ENCODE measurements at regions not wholly inside any gene's neighbourhood (a gene's known extent, or its start where the extent isn't known, plus 50 kb on each side); places are given as distances from the start of the nearest gene placed in this dataset.

- CTCF ChIA-PET = interaction anchor here (0.6 kb wide), 1 partner anchor 10 kb away, joined by 3 read pairs; no protein-coding TSS in a partner anchor
Observed at GRCh38 chr4:62262676-62263075, 1062.5 kb downstream of the ADGRL3 start.

GRCh38 chr4:62260254-62260653 is 1060.1 kb downstream of the ADGRL3 start:
- H3K36me3 Mint-ChIP-seq (ENCODE audit: low read depth) = no peaks in the 10 kb centered on the region
- no peak for ATAC-seq
- H3K27me3 Mint-ChIP-seq = no peaks in the 10 kb centered on the region
- peaks cover 11% of the 10 kb centered on the region for H3K9me3 Mint-ChIP-seq (ENCODE audit: low read depth)
- ChIA-PET POLR2A (no interaction called here), CTCF (no interaction called here)
- no peak overlapping the region for H3K27ac Mint-ChIP-seq
- DNase-seq = no peak
- H3K4me3 Mint-ChIP-seq = no peak overlapping the region
- H3K4me1 Mint-ChIP-seq = no peaks in the 10 kb centered on the region
- intact Hi-C loops (cut with DNase I, micrococcal nuclease) = no loop called here

More at GRCh38 chr4:62262676-62263075, 1062.5 kb downstream of the ADGRL3 start:
- Mint-ChIP-seq H3K27ac (no peak overlapping the region), H3K27me3 (no peaks in the 10 kb centered on the region), H3K9me3 (ENCODE audit: low read depth) (peaks cover 6% of the 10 kb centered on the region), H3K4me1 (no peaks in the 10 kb centered on the region), H3K4me3 (no peak overlapping the region), H3K36me3 (ENCODE audit: low read depth) (no peaks in the 10 kb centered on the region)
- POLR2A ChIA-PET = interaction anchor here (0.8 kb wide), 1 partner anchor 11 kb away, joined by 7 read pairs; no protein-coding TSS in a partner anchor
- intact Hi-C loops (cut with DNase I, micrococcal nuclease) = no loop called here
- ATAC-seq = no peak
- no peak for DNase-seq

- Mint-ChIP-seq H3K27me3 (no peaks in the 10 kb centered on the region), H3K4me1 (no peaks in the 10 kb centered on the region), H3K36me3 (ENCODE audit: low read depth) (no peaks in the 10 kb centered on the region), H3K9me3 (ENCODE audit: low read depth) (peaks cover 11% of the 10 kb centered on the region), H3K4me3 (no peak overlapping the region), H3K27ac (no peak overlapping the region)
- DNase-seq = no peak
- CTCF ChIA-PET = no interaction called here
- intact Hi-C loops (cut with DNase I, micrococcal nuclease) = no loop called here
- ATAC-seq = no peak
- POLR2A ChIA-PET = no interaction called here
Observed at GRCh38 chr4:62256479-62256878, 1056.4 kb downstream of the ADGRL3 start.

- ChIA-PET POLR2A (no interaction called here), CTCF (interaction anchor here (0.6 kb wide), 1 partner anchor 10 kb away, joined by 3 read pairs; no protein-coding TSS in a partner anchor)
- Mint-ChIP-seq H3K27me3 (no peaks in the 10 kb centered on the region), H3K4me3 (no peak overlapping the region), H3K9me3 (ENCODE audit: low read depth) (peaks cover 9% of the 10 kb centered on the region), H3K4me1 (no peaks in the 10 kb centered on the region), H3K36me3 (ENCODE audit: low read depth) (no peaks in the 10 kb centered on the region), H3K27ac (no peak overlapping the region)
- intact Hi-C loops (cut with DNase I, micrococcal nuclease) = no loop called here
- ATAC-seq (no peak), DNase-seq (no peak)
Observed at GRCh38 chr4:62252728-62253127, 1052.6 kb downstream of the ADGRL3 start.

- ChIA-PET CTCF (no interaction called here), POLR2A (no interaction called here)
- Mint-ChIP-seq H3K27ac (no peak overlapping the region), H3K4me3 (no peak overlapping the region), H3K4me1 (no peaks in the 10 kb centered on the region), H3K27me3 (no peaks in the 10 kb centered on the region), H3K9me3 (ENCODE audit: low read depth) (peaks cover 5% of the 10 kb centered on the region), H3K36me3 (ENCODE audit: low read depth) (no peaks in the 10 kb centered on the region)
- ATAC-seq (no peak), DNase-seq (no peak)
- intact Hi-C loops (cut with DNase I, micrococcal nuclease) = no loop called here
Observed at GRCh38 chr4:62250100-62250499, 1050.0 kb downstream of the ADGRL3 start.

- Mint-ChIP-seq H3K27me3 (no peaks in the 10 kb centered on the region), H3K36me3 (ENCODE audit: low read depth) (no peaks in the 10 kb centered on the region), H3K9me3 (ENCODE audit: low read depth) (peaks cover 8% of the 10 kb centered on the region), H3K4me3 (no peak overlapping the region), H3K27ac (no peak overlapping the region), H3K4me1 (no peaks in the 10 kb centered on the region)
- intact Hi-C loops (cut with DNase I, micrococcal nuclease) = no loop called here
- DNase-seq = no peak
- no peak for ATAC-seq
- ChIA-PET POLR2A (no interaction called here), CTCF (no interaction called here)
Observed at GRCh38 chr4:62243895-62244294, 1043.8 kb downstream of the ADGRL3 start.

GRCh38 chr4:62235911-62236310 is 1035.8 kb downstream of the ADGRL3 start:
- POLR2A ChIA-PET = no interaction called here
- DNase-seq (no peak), ATAC-seq (no peak)
- intact Hi-C loops (cut with DNase I, micrococcal nuclease) = no loop called here
- H3K4me1 Mint-ChIP-seq = no peaks in the 10 kb centered on the region
- H3K27me3 Mint-ChIP-seq = no peaks in the 10 kb centered on the region
- no peak overlapping the region for H3K27ac Mint-ChIP-seq
- H3K4me3 Mint-ChIP-seq = no peak overlapping the region
- CTCF ChIA-PET = no interaction called here
- peaks cover 25% of the 10 kb centered on the region for H3K9me3 Mint-ChIP-seq (ENCODE audit: low read depth)
- no peaks in the 10 kb centered on the region for H3K36me3 Mint-ChIP-seq (ENCODE audit: low read depth)

- intact Hi-C loops (cut with DNase I, micrococcal nuclease) = no loop called here
- Mint-ChIP-seq H3K36me3 (ENCODE audit: low read depth) (no peaks in the 10 kb centered on the region), H3K27ac (no peak overlapping the region), H3K4me1 (no peaks in the 10 kb centered on the region), H3K27me3 (no peaks in the 10 kb centered on the region), H3K4me3 (no peak overlapping the region), H3K9me3 (ENCODE audit: low read depth) (peaks cover 26% of the 10 kb centered on the region)
- POLR2A ChIA-PET = no interaction called here
- DNase-seq = no peak
- CTCF ChIA-PET = no interaction called here
- ATAC-seq = no peak
Observed at GRCh38 chr4:62232814-62233213, 1032.7 kb downstream of the ADGRL3 start.

- no peak overlapping the region for H3K27ac Mint-ChIP-seq
- POLR2A ChIA-PET = no interaction called here
- no peaks in the 10 kb centered on the region for H3K4me1 Mint-ChIP-seq
- no peaks in the 10 kb centered on the region for H3K27me3 Mint-ChIP-seq
- no peak overlapping the region for H3K4me3 Mint-ChIP-seq
- no peaks in the 10 kb centered on the region for H3K36me3 Mint-ChIP-seq (ENCODE audit: low read depth)
- intact Hi-C loops (cut with DNase I, micrococcal nuclease) = no loop called here
- H3K9me3 Mint-ChIP-seq (ENCODE audit: low read depth) = peaks cover 26% of the 10 kb centered on the region
- CTCF ChIA-PET = no interaction called here
- DNase-seq (no peak), ATAC-seq (no peak)
Observed at GRCh38 chr4:62231994-62232393, 1031.9 kb downstream of the ADGRL3 start.

- H3K27ac Mint-ChIP-seq = no peak overlapping the region
- intact Hi-C loops (cut with DNase I, micrococcal nuclease) = no loop called here
- H3K4me3 Mint-ChIP-seq = no peak overlapping the region
- ChIA-PET POLR2A (interaction anchor here (0.6 kb wide), 1 partner anchor 15 kb away, joined by 3 read pairs; no protein-coding TSS in a partner anchor), CTCF (no interaction called here)
- no peaks in the 10 kb centered on the region for H3K27me3 Mint-ChIP-seq
- H3K9me3 Mint-ChIP-seq (ENCODE audit: low read depth) = peaks cover 12% of the 10 kb centered on the region
- no peaks in the 10 kb centered on the region for H3K36me3 Mint-ChIP-seq (ENCODE audit: low read depth)
- DNase-seq = no peak
- ATAC-seq = no peak
- H3K4me1 Mint-ChIP-seq = no peaks in the 10 kb centered on the region
Observed at GRCh38 chr4:62226082-62226481, 1026.0 kb downstream of the ADGRL3 start.

- Mint-ChIP-seq H3K4me3 (no peak overlapping the region), H3K27ac (no peak overlapping the region), H3K4me1 (no peaks in the 10 kb centered on the region), H3K36me3 (ENCODE audit: low read depth) (no peaks in the 10 kb centered on the region), H3K9me3 (ENCODE audit: low read depth) (peaks cover 14% of the 10 kb centered on the region), H3K27me3 (no peaks in the 10 kb centered on the region)
- DNase-seq = no peak
- ChIA-PET POLR2A (no interaction called here), CTCF (no interaction called here)
- intact Hi-C loops (cut with DNase I, micrococcal nuclease) = no loop called here
- no peak for ATAC-seq
Observed at GRCh38 chr4:62222121-62222520, 1022.0 kb downstream of the ADGRL3 start.

- CTCF ChIA-PET = no interaction called here
- H3K4me3 Mint-ChIP-seq = no peak overlapping the region
- no peak for ATAC-seq
- peaks cover 7% of the 10 kb centered on the region for H3K9me3 Mint-ChIP-seq (ENCODE audit: low read depth)
- DNase-seq = no peak
- H3K27me3 Mint-ChIP-seq = no peaks in the 10 kb centered on the region
- intact Hi-C loops (cut with DNase I, micrococcal nuclease) = no loop called here
- no peaks in the 10 kb centered on the region for H3K36me3 Mint-ChIP-seq (ENCODE audit: low read depth)
- POLR2A ChIA-PET = no interaction called here
- no peaks in the 10 kb centered on the region for H3K4me1 Mint-ChIP-seq
- H3K27ac Mint-ChIP-seq = no peak overlapping the region
Observed at GRCh38 chr4:62210486-62210885, 1010.4 kb downstream of the ADGRL3 start.

Data from activated CD4-positive, alpha-beta T cell treated with anti-CD3 and anti-CD28 coated beads for 36 hours (primary cell).